Esophagus squamous epithelium (tissue), 4 donors: ENCODE measurements at regions not wholly inside any gene's neighbourhood (a gene's known extent, or its start where the extent isn't known, plus 50 kb on each side); places are given as distances from the start of the nearest gene placed in this dataset.

ENCODE experiments used
- CTCF ChIP-seq, 6 experiments: fragments of 450-650 bp in 4 of 6; fragments of 200-600 bp in 2 of 6; sonication (generic) in 2 of 6; IDR thresholded peaks; one replicate each; pipeline ENCODE4 v1.5.1; 2016 to 2019; ENCODE audit warnings: antibody characterized with exemption in 6 of 6, mild to moderate bottlenecking in 4 of 6, moderate library complexity in 4 of 6
- POLR2A ChIP-seq, 4 donors: fragments of 450-650 bp; IDR thresholded peaks; one replicate each; pipeline ENCODE4 v1.6.1; 2017; ENCODE audit warnings: antibody characterized with exemption in 4 of 4, mild to moderate bottlenecking in 4 of 4, moderate library complexity in 3 of 4

- TF ChIP-seq CTCF (IDR thresholded peaks at IDR 0.05) (no peak), POLR2A (IDR thresholded peaks at IDR 0.05) (no peak)
Measured at GRCh38 chr4:161208564-161208963, 955.2 kb downstream of the FSTL5 start.
